ENCODE measurements at regions not wholly inside any gene's neighbourhood (a gene's known extent, or its start where the extent isn't known, plus 50 kb on each side); places are given as distances from the start of the nearest gene placed in this dataset.

DNA sequence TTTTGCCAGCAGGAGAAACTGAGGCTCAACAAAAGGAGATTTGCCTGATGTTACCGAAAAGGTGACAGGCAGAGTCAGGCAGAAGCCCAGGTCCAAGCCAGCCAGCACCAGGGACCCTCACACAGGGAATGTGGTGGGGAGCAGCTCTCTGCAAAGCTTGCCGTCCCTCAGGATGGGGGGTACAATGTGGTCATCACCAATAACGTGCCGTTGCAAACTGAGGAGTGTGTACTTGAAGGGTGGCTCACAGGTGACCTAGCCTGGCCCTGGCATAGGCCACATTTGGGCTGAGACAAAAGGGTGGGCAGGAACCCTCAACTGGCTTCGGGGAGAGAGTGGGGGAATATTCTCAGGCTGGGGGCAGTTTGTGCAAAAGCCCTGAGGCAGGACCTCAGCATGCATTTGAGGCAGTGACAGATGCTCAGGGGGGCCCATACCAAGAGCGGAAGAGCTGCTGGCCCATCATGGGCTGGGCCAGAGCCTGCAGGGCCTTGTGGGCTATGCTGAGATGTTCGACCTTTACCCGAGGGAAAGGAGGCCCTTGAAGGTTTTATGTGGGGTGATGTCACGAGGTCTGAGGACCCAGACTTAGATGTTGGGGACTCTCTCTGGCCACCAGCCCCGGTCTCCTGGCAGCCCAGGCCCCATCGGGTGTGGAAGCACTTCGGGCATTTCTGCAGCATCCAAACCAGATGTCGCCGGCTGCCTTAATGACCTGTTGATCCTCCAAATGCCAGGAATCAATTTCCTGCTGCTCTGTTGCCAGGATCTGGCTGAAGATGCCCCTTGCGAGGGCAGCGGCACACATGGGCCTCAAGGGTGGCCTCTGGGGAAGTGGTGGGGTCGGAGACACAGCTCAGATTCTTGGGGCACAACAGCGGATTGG, 57.4 kb upstream of the SHISAL1 start (continued):
- no peak for TF ChIP-seq SIN3A (IDR thresholded peaks at IDR 0.05; ENCODE audit: low read depth)

DNA sequence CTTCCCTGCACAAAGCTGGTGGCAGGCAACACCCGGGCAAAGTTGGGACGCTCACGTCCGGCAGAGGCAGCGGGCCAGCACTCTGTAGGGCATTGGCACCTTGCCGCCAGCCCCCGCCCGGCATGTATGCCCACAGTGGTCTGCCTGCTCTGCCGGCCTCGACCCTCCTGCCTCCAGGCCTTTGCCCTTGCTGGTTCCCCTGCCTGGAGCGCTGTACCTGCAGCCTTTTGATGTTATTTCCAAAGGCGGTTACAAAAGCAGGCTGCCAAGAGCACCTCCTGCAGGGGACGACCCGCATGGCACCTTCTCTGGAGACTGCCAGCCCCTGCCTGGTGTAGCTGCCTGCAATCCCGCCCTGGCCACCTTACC, 56.5 kb upstream of the SHISAL1 start:
- Histone ChIP-seq H3K9me2 (ENCODE audit: insufficient read depth) (no peaks in the 10 kb centered on the region), H3K36me3 (ENCODE audit: control insufficient read depth in 1 of 2, insufficient read depth in 2 of 2, low read length in 2 of 2) (no peaks in the 10 kb centered on the region), H3K27me3 (ENCODE audit: insufficient read depth, low read length) (0 out of 2 replicates have a peak, but pooled peaks cover 2% of the 10 kb centered on the region), H4K20me1 (ENCODE audit: insufficient read depth) (no peaks in the 10 kb centered on the region), H2AFZ (ENCODE audit: low read depth, low read length, poor library complexity, severe bottlenecking) (no peak overlapping the region), H3K4me1 (ENCODE audit: control insufficient read depth in 1 of 2, insufficient read depth in 2 of 2, low read length in 2 of 2) (no peaks in the 10 kb centered on the region), H3K27ac (ENCODE audit: low read depth, low read length) (no peak overlapping the region), H3K9me3 (ENCODE audit: control insufficient read depth in 1 of 2, insufficient read depth in 1 of 2, low read depth in 1 of 2, low read length in 2 of 2) (0 out of 4 replicates have a peak, but pooled peaks cover 0 to under 1% of the 10 kb centered on the region in 2 experiments), H3K4me2 (ENCODE audit: low read length) (no peak overlapping the region), H3K9ac (ENCODE audit: low read length) (no peak overlapping the region), H3K79me2 (ENCODE audit: insufficient read depth, low read length) (no peaks in the 10 kb centered on the region), H3K4me3 (replicated peaks in 1 of 2; ENCODE audit: low read depth in 1 of 2, low read length in 2 of 2) (no peak overlapping the region)
- BruUV-seq (replicated peaks): no TSS peak
- ChIA-PET CTCF (interaction anchor here (1.0 kb wide), 1 partner anchor 16 kb away, joined by 3 read pairs; no protein-coding TSS in a partner anchor), RAD21 (ENCODE audit: low non-redundant PET in 1 of 2, low total read pairs in 2 of 2, uncharacterized antibody in 2 of 2, unreplicated experiment in 2 of 2) (no interaction called here), POLR2A (no interaction called here)
- no peak for DNase-seq (ENCODE audit: low read depth, low spot score)
- intact Hi-C loops (cut with micrococcal nuclease): no loop called here
- TF ChIP-seq FOSL1 (IDR thresholded peaks at IDR 0.05; ENCODE audit: low read depth): no peak
- TF ChIP-seq RAD21 (IDR thresholded peaks at IDR 0.05; ENCODE audit: low read depth): peak; percentile 31; the same call in 1 of the 2 replicates
- TF ChIP-seq ELF1 (IDR thresholded peaks at IDR 0.05; ENCODE audit: borderline replicate concordance, low read depth): no peak
- TF ChIP-seq, protein P1, sequence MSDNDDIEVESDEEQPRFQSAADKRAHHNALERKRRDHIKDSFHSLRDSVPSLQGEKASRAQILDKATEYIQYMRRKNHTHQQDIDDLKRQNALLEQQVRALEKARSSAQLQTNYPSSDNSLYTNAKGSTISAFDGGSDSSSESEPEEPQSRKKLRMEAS (IDR thresholded peaks at IDR 0.05): no peak
- TF ChIP-seq SP1 (IDR thresholded peaks at IDR 0.05; ENCODE audit: low read depth): no peak
- TF ChIP-seq, protein P2, sequence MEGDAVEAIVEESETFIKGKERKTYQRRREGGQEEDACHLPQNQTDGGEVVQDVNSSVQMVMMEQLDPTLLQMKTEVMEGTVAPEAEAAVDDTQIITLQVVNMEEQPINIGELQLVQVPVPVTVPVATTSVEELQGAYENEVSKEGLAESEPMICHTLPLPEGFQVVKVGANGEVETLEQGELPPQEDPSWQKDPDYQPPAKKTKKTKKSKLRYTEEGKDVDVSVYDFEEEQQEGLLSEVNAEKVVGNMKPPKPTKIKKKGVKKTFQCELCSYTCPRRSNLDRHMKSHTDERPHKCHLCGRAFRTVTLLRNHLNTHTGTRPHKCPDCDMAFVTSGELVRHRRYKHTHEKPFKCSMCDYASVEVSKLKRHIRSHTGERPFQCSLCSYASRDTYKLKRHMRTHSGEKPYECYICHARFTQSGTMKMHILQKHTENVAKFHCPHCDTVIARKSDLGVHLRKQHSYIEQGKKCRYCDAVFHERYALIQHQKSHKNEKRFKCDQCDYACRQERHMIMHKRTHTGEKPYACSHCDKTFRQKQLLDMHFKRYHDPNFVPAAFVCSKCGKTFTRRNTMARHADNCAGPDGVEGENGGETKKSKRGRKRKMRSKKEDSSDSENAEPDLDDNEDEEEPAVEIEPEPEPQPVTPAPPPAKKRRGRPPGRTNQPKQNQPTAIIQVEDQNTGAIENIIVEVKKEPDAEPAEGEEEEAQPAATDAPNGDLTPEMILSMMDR (IDR thresholded peaks at IDR 0.05 in 2 of 3, conservative IDR thresholded peaks at IDR 0.05 in 1 of 3; ENCODE audit: borderline replicate concordance in 1 of 3, insufficient read depth in 1 of 3, low read depth in 2 of 3, low read length in 2 of 3): peak in 2 of 3 experiments; percentile 53 to 61; a peak in 4 of 6 replicates
- TF ChIP-seq TCF7L2 (IDR thresholded peaks at IDR 0.05; ENCODE audit: borderline replicate concordance, extremely low read depth, insufficient read depth, insufficient read length): peak; percentile 78
- no peak for TF ChIP-seq SRF (IDR thresholded peaks at IDR 0.05; ENCODE audit: low read depth)
- peak; percentile 74 for ATAC-seq

Measured in HCT116 (cell line).